CD4-positive, alpha-beta T cell treated with Interleukin-17A for 1 hour (primary cell): ENCODE measurements at regions not wholly inside any gene's neighbourhood (a gene's known extent, or its start where the extent isn't known, plus 50 kb on each side); places are given as distances from the start of the nearest gene placed in this dataset.
A peak's percentile ranks its signal among the peaks of the same experiment; 100 is the strongest.

Source experiments
- DNase-seq: peaks from one replicate; pipeline ENCODE4 v3.0.0-alpha.2; 2020

DNA sequence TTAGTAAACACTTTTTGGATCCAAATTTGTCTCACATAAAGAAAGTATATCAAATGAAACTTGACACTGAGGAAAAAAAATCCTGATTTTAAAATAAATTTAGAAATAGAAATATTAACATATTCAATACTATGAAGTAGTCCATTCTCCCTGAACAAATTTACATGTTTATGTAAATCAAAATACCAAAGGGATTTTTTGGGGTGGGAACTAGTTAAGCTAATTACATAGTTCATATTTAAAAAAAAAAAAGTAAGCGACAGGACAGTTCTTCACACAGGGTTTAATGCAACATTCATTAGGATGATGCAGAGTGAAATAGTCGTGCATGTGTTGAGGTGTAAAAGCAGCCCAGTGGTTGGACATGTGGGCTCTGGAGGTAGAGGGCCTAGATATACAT is 433.5 kb upstream of the B3GALT2 start:
- no peak for DNase-seq

DNA sequence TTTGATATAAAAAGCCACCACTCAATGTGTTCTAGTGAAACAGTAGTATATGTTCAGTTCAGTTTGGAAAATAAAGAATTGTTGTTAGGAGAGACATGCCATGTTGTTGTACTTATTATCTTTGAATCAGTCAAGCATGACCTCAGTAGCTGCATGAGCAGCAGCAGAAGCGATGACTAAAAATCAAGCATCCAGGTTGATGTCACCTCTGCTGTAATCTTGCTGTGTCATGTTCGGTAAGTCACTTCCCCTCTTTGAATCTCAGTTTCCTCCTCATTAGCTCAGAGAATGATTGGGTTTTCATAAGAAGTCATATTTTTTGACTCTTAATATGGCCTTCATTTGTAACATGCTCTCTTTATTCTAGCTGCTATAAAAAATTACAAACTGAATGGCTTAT is 428.4 kb upstream of the B3GALT2 start:
- DNase-seq = no peak

DNA sequence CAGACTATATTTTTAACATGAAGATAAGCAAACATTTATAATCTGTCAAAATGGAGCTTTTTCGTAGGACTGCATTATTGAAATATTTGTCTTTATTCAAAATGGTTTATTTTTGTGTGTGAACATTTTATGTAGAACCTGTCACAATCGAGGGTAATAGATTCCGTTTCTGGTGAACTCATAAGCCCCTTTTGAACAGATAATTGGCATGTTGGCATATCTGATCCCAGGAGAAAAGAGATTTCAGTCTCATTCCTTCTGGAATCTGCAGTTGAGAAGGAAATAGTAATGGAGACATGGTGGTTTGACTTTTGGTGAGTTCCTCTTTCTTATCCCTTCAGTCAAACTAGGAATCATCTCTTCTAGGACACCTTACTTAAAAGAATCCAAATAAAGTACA is 427.9 kb upstream of the B3GALT2 start:
- no peak for DNase-seq

DNA sequence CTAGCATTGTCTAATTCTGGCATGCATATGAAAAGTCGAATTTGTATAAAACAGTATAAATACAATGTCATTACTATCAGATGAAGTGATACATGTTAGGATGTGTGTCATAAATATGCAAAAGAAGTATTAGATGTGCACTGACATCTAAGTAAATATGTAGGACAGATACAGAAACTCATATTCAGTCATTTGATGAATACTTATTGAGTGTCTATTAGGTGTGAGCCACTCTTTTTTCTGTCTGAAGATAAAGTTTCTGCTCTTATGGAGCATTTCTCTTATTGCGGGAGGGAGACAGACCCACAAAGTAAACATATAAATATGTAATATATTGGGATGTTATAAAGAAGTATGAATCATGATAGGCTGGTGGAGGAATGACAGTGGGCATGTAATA is 426.6 kb upstream of the B3GALT2 start:
- DNase-seq = no peak

DNA sequence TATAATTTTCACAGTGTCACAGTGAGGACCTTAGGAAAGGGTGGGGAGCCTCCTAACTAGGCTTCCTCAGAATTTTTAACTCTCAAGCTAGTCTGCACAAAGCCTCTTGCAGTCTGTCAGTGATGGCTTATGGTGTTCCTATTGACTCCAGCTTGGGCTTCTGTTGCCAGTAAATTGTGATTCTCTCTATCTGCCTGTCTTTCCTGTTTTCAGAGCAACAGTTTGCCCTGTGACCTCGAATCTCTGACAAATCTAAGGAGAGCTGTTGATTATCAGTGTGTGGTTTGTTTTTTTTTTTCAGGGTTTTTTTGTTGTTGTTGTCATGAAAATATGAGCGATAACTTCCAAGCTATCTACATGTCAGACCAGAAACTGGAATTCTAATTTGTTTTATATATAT is 423.2 kb upstream of the B3GALT2 start:
- no peak for DNase-seq

DNA sequence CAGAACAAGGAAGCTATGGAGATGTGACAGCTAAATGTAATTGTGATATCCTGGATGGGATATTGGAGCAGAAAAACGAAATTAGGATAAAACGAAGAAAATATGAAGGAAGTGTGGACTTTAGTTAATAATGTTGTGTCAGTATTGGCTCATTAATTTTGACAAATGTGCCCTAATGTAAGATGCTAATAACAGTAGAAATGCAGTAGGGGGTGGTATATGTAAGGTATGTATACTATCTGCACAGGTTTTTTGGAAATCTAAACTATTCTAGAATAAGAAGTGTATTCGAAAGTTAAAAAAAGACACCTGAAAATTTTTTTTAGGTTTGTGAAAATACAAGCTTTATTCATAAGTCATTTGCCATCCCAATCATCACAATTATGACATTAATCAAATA is 421.4 kb upstream of the B3GALT2 start:
- no peak for DNase-seq

DNA sequence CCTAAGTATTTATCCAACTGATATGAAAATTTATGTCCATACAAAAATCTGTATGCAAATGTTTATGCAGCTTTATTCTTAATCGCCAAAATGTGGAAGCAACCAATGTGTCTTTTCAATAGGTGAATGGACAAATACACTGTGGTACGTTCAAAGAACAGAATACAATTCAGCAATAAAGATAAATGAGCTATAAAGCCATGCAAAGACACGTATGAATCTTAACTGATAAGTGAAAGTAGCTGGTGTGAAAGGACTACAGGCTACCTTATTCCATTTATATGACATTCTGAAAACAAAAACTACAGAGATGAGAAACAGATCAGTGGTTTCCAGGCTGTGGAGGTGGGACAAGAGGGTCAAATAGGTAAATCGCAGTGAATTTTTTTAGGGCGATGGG is 419.6 kb upstream of the B3GALT2 start:
- no peak for DNase-seq

DNA sequence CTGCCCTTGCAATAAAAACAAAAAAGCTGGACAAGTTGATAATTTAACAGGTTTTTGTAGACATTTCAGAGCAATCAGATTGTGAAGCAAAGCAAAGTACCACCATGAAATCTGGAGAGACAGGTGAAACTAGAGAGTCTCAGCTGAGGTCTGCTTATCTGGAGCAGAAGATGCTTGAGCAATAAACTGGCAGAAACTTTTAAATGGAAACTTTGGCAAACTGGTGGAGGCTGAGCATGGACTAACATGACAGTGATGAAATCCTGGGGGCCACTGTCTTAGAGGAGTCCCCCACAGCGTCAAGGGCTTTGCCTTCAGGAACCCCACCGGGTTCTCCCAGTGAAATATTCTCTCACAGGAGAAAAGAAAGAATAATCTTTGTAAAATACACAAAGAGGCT is 416.3 kb upstream of the B3GALT2 start:
- DNase-seq = no peak

DNA sequence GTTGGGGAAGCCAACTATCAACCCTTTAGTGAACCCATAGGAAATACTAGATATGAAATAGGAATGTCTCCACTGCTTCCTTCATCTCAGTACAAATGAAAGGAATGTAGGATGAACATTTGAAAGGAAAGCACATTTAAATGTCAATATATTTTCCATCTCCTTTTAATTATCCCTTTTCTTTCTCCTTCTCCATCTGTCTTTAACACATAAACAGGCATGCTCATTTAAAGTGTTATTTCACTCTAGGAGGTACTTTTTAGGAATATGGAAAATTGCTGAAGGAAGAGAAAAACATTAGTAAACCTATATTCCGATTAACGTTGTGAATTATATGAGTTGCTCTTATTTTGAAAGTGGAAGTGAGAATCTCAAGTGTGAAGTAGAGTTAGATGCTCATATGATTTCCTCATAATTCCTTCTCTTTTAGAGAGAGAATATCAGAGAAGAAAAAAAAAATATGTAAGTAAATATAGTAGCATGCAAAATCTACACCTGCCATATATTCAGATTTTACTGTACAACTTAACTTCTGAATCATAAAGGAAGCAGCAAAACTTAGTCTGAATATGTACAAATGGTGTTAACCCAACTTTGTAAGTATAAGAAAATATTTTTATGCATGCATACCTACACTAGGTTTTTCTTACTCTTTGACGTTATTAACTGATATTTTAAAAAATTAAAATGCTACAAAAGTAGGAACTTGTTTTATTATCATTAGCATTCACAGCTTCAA is 406.9 kb upstream of the B3GALT2 start:
- DNase-seq = no peak

DNA sequence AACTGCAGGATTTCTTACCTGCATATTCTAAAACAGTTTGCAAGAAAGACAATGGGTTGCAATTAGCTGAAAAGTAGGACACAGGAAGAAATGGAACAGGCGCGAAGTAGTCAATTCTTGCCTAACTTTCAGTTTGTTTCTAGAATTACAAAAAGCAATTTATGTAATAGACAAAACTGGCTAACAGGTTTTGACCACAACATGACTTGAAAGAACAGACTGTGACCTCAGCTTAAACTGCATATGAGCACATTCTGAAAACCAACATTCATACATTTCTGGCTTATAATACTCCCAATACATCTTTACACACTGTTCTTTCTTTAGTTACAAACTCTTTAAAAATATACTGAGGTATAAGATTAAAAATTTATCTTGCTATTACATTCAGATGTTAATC is 405.9 kb upstream of the B3GALT2 start:
- DNase-seq = peak; percentile 46

DNA sequence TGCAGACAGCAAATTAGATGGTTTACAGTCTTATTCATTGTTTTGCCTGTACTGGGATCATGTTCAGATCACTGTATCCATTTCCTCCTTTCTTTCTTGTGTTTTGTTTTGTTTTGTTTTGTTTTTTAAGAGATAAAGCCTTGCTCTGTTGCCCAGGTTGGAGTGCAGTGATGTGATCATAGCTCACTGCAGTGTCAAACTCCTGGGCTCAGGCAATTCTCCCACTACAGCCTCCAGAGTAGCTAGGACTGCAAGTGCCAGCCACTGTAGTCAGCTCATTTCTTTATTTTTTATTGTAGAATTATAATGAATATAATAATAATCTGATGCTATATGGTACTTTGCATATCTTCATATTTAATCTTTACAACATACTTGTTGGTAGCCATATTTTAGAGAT is 403.7 kb upstream of the B3GALT2 start:
- no peak for DNase-seq

DNA sequence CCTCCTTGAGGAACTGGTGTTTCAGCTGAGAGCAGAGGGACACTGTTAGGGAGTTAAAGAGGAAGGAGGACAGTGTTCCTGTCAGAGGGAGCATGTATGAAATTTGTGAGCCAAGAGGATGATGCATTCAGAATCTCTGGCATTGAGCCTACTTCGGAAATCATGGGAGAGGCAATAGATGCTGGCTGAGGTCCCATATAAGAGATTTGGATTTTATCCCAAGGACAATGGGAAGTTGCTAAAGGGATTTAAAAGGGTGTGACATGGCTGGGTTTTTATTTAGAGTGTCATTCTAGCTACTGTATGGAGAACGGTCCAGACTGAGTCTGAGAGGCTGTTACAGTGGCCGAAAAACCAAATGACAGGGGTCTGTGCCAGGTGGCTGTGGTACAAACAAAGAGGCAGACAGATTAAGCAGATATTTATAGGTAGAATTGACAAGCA is 403.2 kb upstream of the B3GALT2 start:
- DNase-seq = no peak

DNA sequence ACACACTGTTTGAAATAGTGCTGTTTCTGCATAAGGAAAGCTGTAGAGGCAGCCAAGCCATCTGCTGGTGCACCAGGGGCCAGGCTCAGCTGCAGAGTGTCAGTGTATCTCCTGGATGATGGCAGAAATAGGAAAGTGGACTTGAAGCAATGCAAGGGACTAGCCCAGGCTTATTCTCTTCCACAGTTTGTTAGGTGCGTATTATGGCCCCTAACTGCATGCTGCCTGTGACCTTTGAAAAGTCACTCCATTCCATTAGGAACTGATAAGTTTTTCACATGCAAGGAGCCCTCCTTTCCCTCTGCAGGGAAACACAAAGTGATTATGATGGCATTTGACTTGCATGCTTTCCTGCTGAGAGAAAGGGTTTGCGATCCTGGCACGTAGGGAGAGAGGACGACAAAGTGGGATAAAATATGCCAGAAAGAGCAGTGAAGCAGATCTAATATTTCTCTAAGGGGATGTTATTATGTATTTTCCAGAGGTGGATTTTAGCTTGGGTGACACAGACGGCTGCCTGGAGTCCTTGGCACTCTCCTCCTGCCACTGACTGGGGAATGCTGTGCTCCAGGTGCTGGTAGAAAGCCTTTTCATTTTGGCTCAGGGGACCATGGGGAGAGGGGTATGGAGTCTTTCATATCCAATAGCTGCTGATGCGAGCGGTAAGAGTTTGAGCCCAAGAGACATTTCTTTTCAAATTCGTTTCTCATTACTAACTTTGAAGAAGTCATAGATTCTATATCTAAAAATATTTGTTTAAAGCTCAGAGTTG is 402.1 kb upstream of the B3GALT2 start:
- no peak for DNase-seq

DNA sequence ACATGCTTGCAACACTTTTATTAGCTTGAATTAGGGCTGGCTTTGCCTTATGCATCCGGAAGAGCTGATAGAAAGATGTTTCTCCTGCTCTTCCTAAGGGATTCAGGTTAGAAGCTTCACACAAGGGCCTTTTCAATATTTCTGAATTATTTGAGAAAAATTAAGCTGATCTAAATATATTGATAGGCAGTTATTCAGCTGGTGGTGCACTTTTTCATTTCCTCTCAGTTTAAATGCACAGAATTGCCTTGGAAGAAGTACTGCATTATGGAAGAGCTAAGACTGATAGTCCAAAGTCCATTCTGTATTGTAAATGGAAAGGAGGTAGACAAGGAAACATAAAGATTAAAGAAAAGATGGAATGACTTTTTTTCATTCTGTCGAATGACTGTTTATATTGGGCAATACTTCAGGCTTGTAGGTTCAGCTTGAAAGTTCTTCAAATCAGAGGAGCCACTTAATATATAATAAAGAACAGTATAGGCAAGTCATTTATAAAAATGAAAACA is 398.4 kb upstream of the B3GALT2 start:
- DNase-seq = no peak

DNA sequence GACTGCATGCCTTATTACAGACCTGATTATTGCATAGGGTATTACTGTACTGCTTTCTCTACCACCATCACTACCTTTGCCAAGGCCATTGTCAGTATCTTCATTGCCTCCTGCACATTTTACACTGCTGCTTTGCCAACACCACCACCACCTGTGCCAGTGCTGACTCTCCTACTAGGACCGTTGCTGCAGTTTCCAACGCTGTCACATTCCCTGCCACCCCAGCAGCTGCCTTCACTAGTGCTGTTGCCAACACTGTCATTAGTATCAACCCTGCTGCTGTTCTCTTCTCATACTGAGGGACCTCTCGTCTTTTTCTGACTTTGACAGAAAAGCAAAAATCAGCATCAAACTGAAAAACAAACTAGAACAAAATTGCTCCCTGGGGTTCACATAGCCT is 394.9 kb upstream of the B3GALT2 start:
- no peak for DNase-seq

DNA sequence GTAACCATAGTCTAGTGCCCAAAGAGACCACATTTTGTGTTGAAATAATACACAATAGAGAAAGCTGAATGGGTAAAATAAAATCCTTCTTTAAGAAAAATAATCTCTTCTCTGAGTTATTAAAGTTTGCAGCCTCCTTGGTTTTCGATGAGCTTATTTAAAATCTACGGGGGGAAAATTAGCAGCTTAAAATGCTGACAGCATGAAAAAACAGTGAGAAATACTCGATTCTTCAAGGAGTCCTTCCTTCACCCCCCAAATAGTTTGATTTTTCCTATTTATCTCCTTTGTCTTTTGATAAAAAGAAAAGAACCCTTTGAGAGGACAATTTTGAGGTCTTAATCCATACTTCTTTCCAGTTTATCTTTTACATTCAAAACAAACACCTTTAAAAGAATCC is 394.0 kb upstream of the B3GALT2 start:
- no peak for DNase-seq

DNA sequence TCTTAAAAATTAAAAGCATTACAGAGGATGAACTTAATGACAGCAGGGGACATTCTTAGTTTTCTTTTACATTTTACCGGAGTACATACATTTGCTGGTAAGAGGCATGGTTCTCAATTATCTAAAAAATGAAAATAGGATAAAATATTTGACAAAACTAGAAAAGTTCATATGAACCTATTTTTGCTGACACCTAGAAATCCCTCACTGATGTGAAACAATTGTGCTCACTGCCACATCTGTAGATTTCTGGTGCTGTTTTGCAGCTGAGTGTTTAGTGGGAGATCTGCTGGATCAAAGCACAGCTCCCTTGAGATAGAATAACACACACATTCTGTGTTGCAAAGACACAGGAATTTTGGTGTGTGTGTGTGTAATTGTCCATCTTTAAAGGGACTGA is 392.9 kb upstream of the B3GALT2 start:
- no peak for DNase-seq

DNA sequence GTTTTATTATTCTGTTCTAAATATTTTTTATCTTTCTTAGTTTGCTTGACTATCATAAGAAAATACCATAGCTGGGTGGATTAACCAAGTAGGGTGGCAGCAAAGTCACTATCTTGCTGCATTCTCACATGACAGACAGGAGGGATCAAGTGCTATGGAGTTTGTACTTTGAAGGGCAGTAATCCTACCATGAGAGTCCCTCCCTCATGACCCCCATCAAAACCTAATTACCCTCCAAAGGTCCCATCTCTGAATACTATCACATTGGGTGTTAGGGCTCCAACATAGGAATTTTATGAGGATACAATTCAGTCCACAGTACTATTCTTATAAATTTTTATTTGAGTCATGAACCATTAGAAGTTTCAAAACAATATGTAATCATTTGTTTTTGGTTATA is 388.5 kb upstream of the B3GALT2 start:
- no peak for DNase-seq

DNA sequence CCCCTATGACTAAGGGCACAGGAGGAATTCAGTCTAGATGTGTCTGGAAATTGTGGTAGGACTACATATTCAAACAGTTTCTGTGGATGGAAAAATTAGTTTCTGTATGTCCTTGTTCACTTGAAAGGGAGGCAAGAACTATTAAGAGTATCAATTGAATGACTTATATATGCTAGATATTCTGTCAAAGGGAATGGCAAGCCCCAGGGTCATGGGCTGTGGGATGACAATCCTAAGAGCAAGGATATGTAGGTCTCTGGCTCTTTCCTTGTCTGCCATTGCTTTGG is 383.5 kb upstream of the B3GALT2 start:
- DNase-seq = no peak

DNA sequence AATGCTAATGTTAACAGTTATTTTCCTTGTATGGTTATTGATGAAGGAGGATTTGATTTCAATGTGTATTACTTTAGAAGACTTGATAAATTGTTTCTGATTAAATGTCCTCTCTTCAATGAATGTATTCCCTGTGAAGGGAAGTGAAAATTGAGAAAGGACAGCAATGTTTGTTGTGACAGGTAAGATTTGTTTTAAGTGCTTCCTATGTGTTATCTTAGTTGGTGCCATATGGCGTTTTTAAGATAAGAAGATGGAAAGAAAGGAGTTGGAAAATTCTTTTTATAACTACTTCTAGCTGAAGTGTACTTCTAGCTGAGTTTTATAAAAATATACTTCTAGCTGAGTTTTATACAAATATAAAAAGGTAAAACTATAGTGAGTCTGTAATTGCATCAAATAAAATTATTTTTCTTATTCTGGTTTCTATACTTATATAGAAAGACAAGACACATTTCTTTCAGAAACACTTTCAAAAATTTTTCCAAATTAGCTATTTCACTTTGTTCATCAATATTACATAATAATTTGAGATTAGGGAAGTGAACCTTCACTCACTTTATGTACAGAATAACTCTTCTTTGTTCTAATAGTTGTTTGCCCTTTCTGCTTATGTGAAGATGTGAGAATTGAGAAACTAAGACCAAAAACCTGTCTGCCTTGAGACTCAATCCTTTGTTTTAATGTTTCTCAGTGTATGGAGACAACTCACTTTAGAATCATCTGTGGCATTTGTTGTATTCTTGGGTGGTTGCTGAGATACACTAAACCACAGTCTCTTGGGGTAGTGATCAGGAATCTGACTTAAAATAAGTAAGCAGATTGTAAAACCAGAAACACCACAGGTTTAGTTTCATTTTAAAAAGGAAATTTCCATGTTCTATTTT is 382.9 kb upstream of the B3GALT2 start:
- peak; percentile 64 for DNase-seq

DNA sequence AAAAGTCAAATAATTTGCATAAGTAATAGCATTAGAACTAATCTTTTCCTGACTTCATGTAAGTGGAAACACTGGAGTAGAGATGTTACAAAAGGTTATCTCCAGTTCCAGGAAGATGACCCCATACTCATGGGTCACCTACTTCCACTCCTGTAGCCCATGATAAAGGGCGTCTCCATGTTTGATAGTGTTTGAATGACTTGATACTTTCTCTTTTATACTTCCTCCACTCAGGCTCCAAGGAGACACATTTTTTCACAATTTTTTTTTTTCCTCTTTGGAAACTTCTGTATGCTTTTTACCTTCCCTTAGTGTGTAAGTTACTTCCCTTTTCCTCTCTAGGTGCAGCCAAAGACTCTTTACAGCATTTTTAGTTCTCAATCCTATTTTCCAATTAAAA is 382.1 kb upstream of the B3GALT2 start:
- no peak for DNase-seq

DNA sequence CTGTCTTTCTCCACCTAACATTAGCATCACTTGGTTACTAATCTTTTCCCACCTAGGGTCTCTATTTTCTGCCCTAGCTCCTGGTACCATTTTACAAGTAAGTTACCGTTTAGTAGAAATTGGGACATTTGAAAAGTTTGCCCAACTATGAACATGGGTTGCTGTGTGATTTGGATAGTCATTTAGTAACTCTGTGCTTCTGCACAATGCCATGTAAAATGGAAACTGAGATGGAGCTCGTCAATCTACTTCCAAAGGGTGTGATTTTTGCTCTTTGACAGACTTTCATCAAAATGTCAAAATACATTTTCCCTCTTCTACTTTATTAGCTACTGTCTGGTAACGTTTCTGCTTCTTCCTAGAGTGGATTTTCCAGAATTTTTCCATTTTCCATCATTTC is 381.5 kb upstream of the B3GALT2 start:
- no peak for DNase-seq

DNA sequence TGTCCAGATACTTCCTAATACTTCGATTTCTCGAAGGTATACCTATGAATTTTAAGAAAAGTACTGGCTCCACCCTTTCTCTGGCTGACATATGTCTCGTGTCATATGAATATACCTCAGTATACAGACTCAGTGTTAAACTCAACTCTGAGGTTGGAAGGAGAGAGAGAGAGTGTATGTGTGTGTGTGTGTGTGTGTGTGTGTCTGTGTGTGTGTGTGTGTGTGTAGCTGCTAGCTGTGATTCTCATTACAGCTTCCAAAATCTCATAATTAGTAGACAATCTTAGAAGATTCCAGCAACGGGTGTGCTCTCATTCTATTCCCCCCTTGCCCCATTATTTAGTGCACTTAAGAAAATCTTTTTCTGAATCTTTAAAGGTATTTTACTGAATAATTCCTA is 380.3 kb upstream of the B3GALT2 start:
- no peak for DNase-seq
